ELR (cell line): ENCODE measurements at regions not wholly inside any gene's neighbourhood (a gene's known extent, or its start where the extent isn't known, plus 50 kb on each side); places are given as distances from the start of the nearest gene placed in this dataset.
A peak's percentile ranks its signal among the peaks of the same experiment; 100 is the strongest.
"Not testable (repeated sequence)": the region's sequence is repeated elsewhere in the genome, so short reads cannot be mapped to it uniquely, and the experiment has no call there.

Experiments
- DNase-seq: peaks from one replicate; pipeline ENCODE4 v3.0.0-alpha.2; 2015; ENCODE audit warnings: low read depth

GRCh38 chr4:14111730-14112181, 484.2 kb upstream of the BOD1L1 start:
- DNase-seq, result peak; percentile 92

GRCh38 chr4:14115106-14115505, 487.6 kb upstream of the BOD1L1 start:
- no peak for DNase-seq

GRCh38 chr4:14117575-14118238, 490.2 kb upstream of the BOD1L1 start:
- no peak for DNase-seq

GRCh38 chr4:14124816-14125215, 497.3 kb upstream of the BOD1L1 start:
- DNase-seq, result no peak

- no peak for DNase-seq
Observed at GRCh38 chr4:14125375-14126129, 498.0 kb upstream of the BOD1L1 start.

GRCh38 chr4:14130551-14130950, 503.0 kb upstream of the BOD1L1 start:
- peak; percentile 15 for DNase-seq

- no peak for DNase-seq
Observed at GRCh38 chr4:14131335-14131734, 503.8 kb upstream of the BOD1L1 start.

GRCh38 chr4:14132301-14132700, 504.8 kb upstream of the BOD1L1 start:
- DNase-seq, result no peak

- no peak for DNase-seq
Observed at GRCh38 chr4:14138106-14138505, 510.6 kb upstream of the BOD1L1 start.

GRCh38 chr4:14143892-14144291, 516.4 kb upstream of the BOD1L1 start:
- DNase-seq, result peak; percentile 40

- no peak for DNase-seq
Observed at GRCh38 chr4:14149176-14150053, 521.9 kb upstream of the BOD1L1 start.

- DNase-seq, result no peak
Observed at GRCh38 chr4:14151101-14151500, 523.6 kb upstream of the BOD1L1 start.

GRCh38 chr4:14152834-14153519, 525.5 kb upstream of the BOD1L1 start:
- DNase-seq, result no peak

- no peak for DNase-seq
Observed at GRCh38 chr4:14155803-14156202, 528.3 kb upstream of the BOD1L1 start.

GRCh38 chr4:14157262-14157661, 529.7 kb upstream of the BOD1L1 start:
- no peak for DNase-seq

- no peak for DNase-seq
Observed at GRCh38 chr4:14165222-14165920, 537.8 kb upstream of the BOD1L1 start.

- peak; percentile 63 for DNase-seq
Observed at GRCh38 chr4:14167876-14168510, 540.5 kb upstream of the BOD1L1 start.

- DNase-seq, result peak; percentile 98
Observed at GRCh38 chr4:14168919-14169318, 541.4 kb upstream of the BOD1L1 start.

GRCh38 chr4:14169460-14169859, 541.9 kb upstream of the BOD1L1 start:
- DNase-seq, result peak; percentile 69

GRCh38 chr4:14169940-14170339, 542.4 kb upstream of the BOD1L1 start:
- DNase-seq, result not testable (repeated sequence)

- peak; percentile 44 for DNase-seq
Observed at GRCh38 chr4:14176613-14177012, 549.1 kb upstream of the BOD1L1 start.
